ENCODE measurements at regions not wholly inside any gene's neighbourhood (a gene's known extent, or its start where the extent isn't known, plus 50 kb on each side); places are given as distances from the start of the nearest gene placed in this dataset.

GRCh38 chr2:172375251-172375650, 52.1 kb upstream of the ITGA6 start:
- no peak for DNase-seq
- no peak for ATAC-seq
- ChIA-PET POLR2A (no interaction called here), CTCF (interaction anchor here (0.7 kb wide), 1 partner anchor 86 kb away, joined by 3 read pairs; no protein-coding TSS in a partner anchor)
- Mint-ChIP-seq H3K36me3 (ENCODE audit: low read depth) (peaks cover 2% of the 10 kb centered on the region), H3K27me3 (peaks cover 2% of the 10 kb centered on the region), H3K9me3 (peaks cover 4% of the 10 kb centered on the region), H3K4me3 (no peak overlapping the region), H3K4me1 (ENCODE audit: low read depth) (peaks cover 3% of the 10 kb centered on the region), H3K27ac (no peak overlapping the region)
- intact Hi-C loops (cut with micrococcal nuclease), result no loop called here
- TF ChIP-seq CTCF (IDR thresholded peaks at IDR 0.05), result no peak

DNA sequence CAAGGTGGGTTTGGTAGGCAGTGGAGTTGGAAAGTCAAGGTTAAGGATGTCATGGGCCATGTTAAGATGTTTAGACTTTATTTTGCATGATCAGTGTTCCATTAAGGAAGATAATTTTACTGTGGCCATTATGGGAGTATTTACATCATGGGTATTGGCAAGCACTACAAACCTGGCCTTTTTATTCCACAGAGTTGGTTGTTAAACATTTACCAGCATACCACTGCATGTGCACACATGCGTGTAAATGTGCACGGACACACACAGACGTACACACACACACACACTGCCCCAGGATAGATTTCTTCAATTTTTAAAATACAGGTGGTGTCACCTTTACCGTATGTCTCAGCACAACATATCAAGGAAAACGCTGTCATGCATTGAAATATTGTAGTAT, 51.4 kb upstream of the ITGA6 start:
- CTCF ChIA-PET, result no interaction called here
- ATAC-seq, result no peak
- intact Hi-C loops (cut with micrococcal nuclease), result no loop called here
- peaks cover 2% of the 10 kb centered on the region for H3K9me3 Mint-ChIP-seq
- no peak overlapping the region for H3K27ac Mint-ChIP-seq
- DNase-seq, result no peak
- no peak for TF ChIP-seq CTCF (IDR thresholded peaks at IDR 0.05)
- H3K36me3 Mint-ChIP-seq (ENCODE audit: low read depth), result peaks cover 2% of the 10 kb centered on the region
- no peak overlapping the region for H3K4me3 Mint-ChIP-seq
- peaks cover 3% of the 10 kb centered on the region for H3K4me1 Mint-ChIP-seq (ENCODE audit: low read depth)
- peaks cover 2% of the 10 kb centered on the region for H3K27me3 Mint-ChIP-seq
- POLR2A ChIA-PET, result no interaction called here

DNA sequence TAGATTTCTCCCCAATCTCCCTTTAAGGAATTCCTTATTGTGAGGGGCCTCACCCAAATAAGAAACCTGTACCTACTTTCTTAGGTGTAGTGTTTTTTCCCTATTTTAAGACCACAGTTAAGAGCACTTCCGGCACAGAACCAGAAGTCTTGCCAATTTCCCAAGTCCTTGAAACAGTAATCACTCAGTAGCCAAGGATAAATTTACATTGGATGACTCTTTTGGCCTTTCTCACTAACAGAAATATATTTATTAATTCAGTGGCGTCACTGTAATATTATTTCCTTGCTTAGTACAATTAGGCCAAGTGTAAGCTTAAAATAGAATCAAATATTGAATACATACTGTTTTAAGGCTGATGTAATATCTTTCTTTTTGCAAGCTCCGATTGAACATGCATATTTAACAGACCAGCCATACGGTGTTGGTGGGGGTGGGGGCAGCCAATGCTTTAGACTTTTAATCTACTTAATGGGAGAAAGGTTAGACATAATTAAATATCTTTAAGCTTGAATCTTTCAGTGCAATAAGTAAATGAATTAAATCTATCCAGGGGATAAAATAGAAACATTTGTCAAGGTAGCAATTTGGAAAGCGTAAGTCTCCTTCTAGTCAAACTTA, 50.8 kb upstream of the ITGA6 start:
- ChIA-PET POLR2A (no interaction called here), CTCF (interaction anchor here (1.3 kb wide), 1 partner anchor 85 kb away, joined by 3 read pairs; no protein-coding TSS in a partner anchor)
- no peaks in the 10 kb centered on the region for H3K4me1 Mint-ChIP-seq (ENCODE audit: low read depth)
- ATAC-seq, result no peak
- TF ChIP-seq CTCF (IDR thresholded peaks at IDR 0.05), result no peak
- H3K27ac Mint-ChIP-seq, result no peak overlapping the region
- peaks cover 2% of the 10 kb centered on the region for H3K27me3 Mint-ChIP-seq
- H3K36me3 Mint-ChIP-seq (ENCODE audit: low read depth), result peaks cover 2% of the 10 kb centered on the region
- intact Hi-C loops (cut with micrococcal nuclease), result no loop called here
- no peak overlapping the region for H3K4me3 Mint-ChIP-seq
- DNase-seq, result no peak
- peaks cover 2% of the 10 kb centered on the region for H3K9me3 Mint-ChIP-seq

- TF ChIP-seq CTCF (IDR thresholded peaks at IDR 0.05), result no peak
- H3K4me1 Mint-ChIP-seq (ENCODE audit: low read depth), result no peaks in the 10 kb centered on the region
- POLR2A ChIA-PET, result no interaction called here
- H3K9me3 Mint-ChIP-seq, result peaks cover 2% of the 10 kb centered on the region
- DNase-seq, result no peak
- CTCF ChIA-PET, result interaction anchor here (1.3 kb wide), 1 partner anchor 84 kb away, joined by 3 read pairs; no protein-coding TSS in a partner anchor
- H3K27ac Mint-ChIP-seq, result no peak overlapping the region
- H3K36me3 Mint-ChIP-seq (ENCODE audit: low read depth), result peaks cover 2% of the 10 kb centered on the region
- H3K4me3 Mint-ChIP-seq, result no peak overlapping the region
- no peak for ATAC-seq
- H3K27me3 Mint-ChIP-seq, result peaks cover 2% of the 10 kb centered on the region
- intact Hi-C loops (cut with micrococcal nuclease), result no loop called here
Observed at GRCh38 chr2:172377408-172377807, 50.0 kb upstream of the ITGA6 start.
